NCI-H345 treated with DMSO at 0.1 percent for 48 hours (cell line): ENCODE measurements at regions not wholly inside any gene's neighbourhood (a gene's known extent, or its start where the extent isn't known, plus 50 kb on each side); places are given as distances from the start of the nearest gene placed in this dataset.
"Not testable (repeated sequence)": the region's sequence is repeated elsewhere in the genome, so short reads cannot be mapped to it uniquely, and the experiment has no call there.

Experiments used
- DNase-seq: peaks from one replicate; lab custom pipeline; 2025; ENCODE audit not compliant: unreplicated experiment; lab: John Stamatoyannopoulos, UW

- no peak for DNase-seq
These were observed 162.7 kb upstream of the NT5E start for GRCh38 chr6:85287158-85287557.

DNA sequence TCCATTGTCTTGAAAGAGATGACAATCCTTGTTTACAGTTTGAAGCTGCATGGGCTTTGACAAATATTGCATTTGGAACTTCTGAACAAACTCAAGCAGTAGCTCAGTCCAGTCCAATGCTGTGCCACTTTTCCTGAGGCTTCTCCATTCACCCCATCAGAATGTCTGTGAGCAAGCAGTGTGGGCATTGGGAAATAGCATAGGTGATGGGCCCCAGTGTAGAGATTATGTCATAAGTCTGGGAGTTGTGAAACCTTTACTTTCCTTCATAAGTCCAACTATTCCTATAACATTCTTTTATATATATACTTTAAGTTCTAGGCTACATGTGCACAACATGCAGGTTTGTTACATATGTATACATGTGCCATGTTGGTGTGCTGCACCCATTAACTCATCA, 163.4 kb upstream of the NT5E start:
- DNase-seq = not testable (repeated sequence)

DNA sequence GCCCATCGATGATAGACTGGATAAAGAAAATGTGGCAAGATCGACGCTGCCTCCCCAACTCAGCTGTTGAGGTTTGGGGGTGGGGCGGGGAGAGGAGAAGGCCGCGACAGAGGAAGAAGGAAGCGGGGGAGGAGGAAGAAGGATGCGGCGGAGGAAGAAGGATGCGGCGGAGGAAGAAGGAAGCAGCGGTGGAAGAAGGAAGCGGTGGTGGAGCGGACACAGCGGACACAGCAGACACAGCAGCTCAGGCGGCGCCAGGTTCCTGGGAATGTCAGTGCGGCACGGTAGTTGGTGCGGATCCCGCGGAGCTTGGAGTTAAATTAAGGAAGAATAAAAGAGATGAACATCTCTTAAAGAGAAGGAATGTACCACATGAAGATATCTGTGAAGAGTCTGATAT, 163.9 kb upstream of the NT5E start:
- DNase-seq = no peak

GRCh38 chr6:85285114-85285513, 164.8 kb upstream of the NT5E start:
- DNase-seq = no peak

DNA sequence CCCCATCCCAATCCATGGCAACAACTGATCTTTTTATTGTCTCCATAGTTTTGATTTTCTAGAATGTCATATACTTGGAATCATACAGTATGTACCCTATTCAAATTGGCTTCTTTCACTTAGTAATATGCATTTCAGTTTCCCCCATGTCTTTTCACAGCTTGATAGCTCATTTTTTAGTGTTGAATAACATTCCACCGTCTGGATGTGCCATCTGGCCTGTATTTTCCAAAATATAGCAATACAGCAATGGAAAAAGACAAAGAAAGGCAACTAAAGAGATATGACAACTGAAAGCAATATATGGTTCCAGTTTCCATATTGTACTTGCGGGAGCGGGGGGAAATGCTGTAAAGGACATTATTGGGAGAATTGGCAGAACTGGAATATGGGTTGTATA, 166.4 kb upstream of the NT5E start:
- DNase-seq = no peak

DNA sequence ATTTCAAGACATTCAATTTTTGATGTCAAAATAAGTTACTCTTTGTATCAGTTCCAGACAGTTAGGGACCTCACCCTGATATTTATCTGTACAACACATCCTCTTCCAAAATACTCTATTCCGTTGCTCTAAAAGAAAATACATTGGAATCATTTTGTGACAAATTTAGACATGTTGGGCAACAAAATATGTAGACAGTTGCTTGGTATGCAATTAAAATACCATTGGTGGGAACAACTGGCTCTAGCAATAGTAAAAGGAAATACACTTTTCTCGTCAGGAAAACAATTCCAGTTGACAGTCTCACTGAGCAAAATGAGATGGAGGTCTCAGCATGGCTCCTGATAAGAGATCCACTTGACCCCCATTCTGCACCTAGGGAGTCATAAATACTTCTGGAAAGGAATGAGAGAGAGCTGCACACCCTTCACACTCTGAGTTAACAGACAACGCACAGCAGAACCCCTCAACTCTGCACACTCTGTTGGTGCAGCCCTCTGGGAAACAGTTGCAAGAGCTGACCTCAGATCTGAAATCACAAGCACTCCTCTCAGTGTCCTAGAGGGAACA, 171.3 kb upstream of the NT5E start:
- no peak for DNase-seq

DNA sequence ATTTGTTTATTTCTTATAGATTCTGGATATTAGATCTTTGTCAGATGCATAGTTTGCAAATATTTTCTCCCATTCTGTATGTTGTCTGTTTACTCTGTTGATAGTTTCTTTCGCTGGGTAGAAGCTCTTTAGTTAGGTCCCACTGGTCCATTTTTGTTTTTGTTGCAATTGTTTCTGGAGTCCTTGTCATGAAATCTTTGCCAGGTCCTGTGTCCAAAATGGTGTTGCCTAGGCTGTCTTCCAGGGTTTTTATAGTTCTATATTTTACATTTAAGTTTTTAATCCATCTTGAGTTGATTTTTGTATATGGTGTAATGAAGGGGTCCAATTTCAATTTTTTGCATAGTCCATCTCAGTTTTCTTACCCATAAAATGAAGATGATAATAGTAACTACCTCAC, 173.9 kb upstream of the NT5E start:
- DNase-seq = not testable (repeated sequence)

DNA sequence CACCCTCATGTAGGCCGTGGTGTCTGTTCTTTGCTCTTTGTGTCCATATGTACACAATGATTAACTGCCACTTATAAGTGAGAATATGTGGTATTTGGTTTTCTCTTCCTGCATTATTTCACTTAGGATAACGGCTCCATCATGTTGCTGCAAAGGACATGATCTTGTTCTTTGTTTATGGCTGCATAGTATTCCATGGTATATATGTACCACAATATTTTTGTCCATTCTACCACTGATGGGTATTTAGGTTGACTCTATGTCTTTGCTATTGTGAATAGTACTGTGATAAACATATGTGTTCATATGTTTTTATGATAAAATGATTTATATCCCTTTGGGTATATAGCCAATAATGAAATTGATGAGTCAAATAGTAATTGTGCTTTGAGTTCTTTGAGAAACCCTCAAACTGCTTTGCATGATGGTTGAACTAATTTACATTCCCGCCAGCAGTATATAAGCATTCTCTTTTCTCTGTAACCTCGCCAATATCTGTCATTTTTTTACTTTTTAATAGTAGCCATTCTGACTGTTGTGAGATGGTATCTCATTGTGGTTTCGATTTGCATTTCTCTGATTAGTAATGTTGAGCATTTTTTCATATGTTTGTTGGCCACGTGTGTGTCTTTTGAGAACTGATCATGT, 174.4 kb upstream of the NT5E start:
- DNase-seq = no peak

DNA sequence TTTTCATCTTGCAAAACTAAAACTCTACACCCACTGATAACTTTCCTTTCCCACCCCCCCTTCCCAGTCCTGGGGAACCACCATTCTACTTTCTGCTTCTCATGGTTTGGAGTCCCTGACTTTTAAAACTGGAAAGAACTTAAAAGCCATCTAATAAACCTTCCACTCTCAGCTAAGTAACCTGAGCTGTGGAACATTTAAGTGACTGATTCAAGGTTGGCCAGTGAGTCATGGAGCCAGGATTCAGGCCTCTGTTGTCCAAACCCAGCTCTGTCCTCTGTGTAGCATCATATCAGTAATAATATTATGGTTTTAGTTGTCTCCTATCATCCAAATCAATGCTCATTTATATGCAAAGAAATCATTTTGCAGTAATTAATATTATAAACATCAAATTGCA, 176.0 kb upstream of the NT5E start:
- DNase-seq = no peak

- no peak for DNase-seq
These were observed 176.8 kb upstream of the NT5E start for GRCh38 chr6:85273046-85273445.

- DNase-seq = no peak
These were observed 177.3 kb upstream of the NT5E start for GRCh38 chr6:85272592-85272991.

DNA sequence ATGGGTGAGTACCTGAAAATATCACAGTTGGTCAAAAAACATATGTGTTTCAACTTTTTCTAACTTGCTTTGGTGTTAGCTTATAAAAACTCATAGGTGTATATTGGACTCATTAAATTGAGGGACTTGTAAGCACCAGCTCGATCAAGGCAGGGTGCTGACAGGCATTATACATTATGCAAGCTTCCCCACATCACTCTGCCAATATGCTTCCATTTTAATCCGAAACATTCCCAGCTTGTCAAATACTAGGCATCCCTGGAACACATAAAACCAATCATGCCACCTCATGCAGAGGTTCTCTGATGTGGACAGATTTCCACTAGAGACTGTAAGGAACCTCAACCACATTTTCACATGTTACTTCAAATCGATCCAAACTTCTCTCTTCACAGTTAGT, 187.3 kb upstream of the NT5E start:
- no peak for DNase-seq

DNA sequence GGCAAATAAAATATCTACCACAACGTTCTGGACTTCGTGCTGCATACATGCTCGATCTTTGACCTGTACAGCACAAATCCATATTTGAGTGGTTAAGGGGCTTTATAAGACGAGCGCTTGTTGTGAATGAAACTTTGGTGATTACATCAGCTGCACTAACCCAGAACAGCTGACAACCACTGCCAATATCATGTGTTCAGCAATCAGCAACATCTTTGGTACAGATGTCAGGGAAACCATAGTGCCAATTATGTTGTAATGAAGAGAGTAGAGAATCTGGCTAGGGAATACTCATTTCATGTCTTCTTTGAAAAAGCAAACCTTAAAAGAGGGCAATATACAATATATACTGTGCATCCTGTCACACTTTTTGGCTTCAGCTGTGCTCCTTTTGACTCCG, 188.6 kb upstream of the NT5E start:
- no peak for DNase-seq

DNA sequence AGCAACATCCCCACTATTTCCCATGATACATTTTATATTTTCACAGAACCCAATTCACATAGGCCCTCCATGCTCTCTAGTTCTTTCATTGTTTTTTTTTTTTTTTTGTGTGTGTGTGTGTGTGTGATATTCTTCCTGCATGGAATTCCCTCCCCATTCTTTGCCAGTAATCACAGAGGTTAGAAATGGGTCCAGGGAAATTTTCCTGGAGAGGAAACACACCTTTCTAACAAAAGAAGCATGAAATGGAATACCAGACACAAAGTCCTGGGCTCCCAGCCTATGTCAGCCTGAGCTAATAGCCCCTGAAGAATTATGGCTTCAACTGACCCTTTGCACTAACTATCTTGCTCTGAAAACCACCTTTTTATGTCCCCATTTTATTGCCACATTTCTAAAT, 194.2 kb upstream of the NT5E start:
- DNase-seq = no peak

- DNase-seq = no peak
These were observed 197.3 kb upstream of the NT5E start for GRCh38 chr6:85252552-85252951.

- no peak for DNase-seq
These were observed 197.8 kb upstream of the NT5E start for GRCh38 chr6:85252085-85252484.

DNA sequence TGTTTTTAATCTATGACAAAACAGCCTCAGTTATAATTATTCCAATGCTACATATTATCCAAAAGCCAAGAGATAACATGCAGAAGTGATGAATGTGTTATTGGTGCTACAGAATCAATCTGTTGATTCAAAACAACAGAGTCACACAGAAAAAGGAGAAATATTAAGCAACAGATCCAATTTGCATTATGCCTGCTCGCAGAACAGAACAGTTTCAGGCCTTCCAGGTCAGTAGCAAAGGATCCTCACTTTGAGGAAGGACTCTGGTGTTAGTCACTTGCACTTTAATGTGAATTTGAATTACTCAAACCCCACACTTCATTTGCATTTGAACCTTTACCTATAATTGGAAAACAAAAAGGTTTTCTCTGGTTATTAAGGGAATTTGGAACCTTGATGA, 198.6 kb upstream of the NT5E start:
- DNase-seq = no peak

GRCh38 chr6:85250586-85251220, 199.2 kb upstream of the NT5E start:
- no peak for DNase-seq

GRCh38 chr6:85245004-85245403, 204.9 kb upstream of the NT5E start:
- no peak for DNase-seq

GRCh38 chr6:85241498-85242052, 208.3 kb upstream of the NT5E start:
- no peak for DNase-seq

- DNase-seq = no peak
These were observed 209.0 kb upstream of the NT5E start for GRCh38 chr6:85240787-85241385.

DNA sequence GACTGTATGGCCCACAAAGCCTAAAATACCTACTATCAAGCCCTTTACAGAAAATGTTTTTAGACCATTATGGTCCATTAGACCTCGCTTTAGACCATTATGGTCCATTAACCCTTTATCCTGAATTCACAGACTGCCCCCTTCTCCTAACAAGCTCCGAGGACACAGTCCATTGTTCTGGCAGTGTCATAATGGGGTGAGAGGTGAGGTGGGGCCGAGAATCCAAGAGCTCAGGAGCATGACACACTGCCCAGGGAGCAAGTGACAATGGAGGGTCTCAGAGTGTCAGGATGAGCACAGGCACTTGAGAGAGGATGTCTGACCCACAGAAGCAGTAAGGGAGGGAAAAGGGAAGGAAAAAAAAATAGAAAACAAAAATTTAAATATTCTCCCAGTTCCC, 212.4 kb upstream of the NT5E start:
- DNase-seq = no peak
